NCI-H1930 (cell line): ENCODE measurements at regions not wholly inside any gene's neighbourhood (a gene's known extent, or its start where the extent isn't known, plus 50 kb on each side); places are given as distances from the start of the nearest gene placed in this dataset.
"Not testable (repeated sequence)": the region's sequence is repeated elsewhere in the genome, so short reads cannot be mapped to it uniquely, and the experiment has no call there.

ENCODE experiments used
- DNase-seq, 2 experiments: peaks; one replicate each; lab custom pipeline; 2025; lab: John Stamatoyannopoulos, UW

DNA sequence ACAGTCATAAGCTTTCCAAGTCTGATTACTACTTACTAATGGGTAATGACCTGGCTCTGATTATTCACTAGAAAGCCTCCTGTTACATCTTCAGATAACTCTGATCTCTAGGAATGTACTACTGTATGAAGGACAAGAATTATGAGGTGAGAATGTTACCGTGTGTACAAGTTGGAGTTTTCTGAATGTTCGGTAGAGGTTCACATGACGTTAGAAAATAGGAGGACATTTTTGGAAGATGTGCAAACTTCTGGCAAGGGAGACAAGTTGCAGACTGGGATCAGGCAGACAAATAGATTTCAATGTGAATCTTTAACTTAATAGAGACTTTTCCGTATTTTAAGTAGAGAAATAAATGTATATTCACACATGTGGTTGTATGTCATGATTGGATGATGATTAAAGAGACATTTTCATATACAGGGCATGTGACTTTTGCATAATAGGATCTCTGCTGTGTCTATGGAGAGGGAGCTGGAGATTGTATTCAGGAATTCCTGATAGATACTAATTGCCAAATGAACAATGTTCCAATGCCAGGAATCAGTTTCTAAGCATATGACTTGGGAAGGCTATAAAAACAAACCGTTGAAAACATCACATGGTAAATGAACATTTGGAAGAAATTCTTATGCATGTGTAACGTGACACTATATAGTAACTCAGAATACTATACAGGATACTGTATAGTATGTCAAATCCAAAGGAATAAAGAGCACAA lies 1695.8 kb upstream of the PIK3C3 start:
- no peak for DNase-seq

DNA sequence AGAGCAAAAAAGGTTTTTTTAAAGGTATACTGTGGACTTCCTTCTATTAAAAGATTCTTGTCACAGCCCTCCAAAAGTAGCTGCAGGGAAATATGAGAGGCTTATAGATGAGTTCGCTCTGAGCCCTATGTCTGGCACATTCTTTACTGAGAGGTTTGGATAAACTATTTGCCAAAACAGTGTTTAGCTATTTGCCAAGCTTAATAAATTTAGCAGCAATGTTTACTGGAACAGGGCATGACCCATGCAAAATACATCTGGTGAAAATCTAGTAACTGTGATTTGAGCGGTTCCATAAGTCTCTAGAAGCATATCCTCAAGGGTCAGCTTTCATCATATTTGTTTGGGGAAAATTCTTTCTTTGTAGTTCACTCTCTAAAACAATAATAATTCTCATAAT lies 1696.7 kb upstream of the PIK3C3 start:
- DNase-seq: no peak

DNA sequence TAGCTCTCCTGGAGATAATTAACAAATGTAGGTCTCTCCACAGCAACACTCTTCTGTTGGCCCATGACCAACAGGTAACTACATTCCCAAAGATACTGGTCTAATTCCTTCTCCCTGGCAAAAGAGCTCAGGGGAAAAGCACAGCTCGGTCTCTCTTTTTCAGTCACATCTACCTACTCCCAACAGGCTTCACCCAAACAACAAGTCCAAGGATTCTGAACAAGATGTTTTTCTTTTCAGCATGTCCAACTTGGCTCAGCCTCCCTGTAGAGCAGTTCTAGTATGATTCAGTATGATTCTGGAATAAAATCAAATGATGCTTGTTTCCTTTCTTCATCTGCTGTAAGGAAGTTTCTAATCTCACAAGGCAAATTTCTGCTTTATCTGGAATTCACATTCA lies 1704.8 kb upstream of the PIK3C3 start:
- no peak for DNase-seq

DNA sequence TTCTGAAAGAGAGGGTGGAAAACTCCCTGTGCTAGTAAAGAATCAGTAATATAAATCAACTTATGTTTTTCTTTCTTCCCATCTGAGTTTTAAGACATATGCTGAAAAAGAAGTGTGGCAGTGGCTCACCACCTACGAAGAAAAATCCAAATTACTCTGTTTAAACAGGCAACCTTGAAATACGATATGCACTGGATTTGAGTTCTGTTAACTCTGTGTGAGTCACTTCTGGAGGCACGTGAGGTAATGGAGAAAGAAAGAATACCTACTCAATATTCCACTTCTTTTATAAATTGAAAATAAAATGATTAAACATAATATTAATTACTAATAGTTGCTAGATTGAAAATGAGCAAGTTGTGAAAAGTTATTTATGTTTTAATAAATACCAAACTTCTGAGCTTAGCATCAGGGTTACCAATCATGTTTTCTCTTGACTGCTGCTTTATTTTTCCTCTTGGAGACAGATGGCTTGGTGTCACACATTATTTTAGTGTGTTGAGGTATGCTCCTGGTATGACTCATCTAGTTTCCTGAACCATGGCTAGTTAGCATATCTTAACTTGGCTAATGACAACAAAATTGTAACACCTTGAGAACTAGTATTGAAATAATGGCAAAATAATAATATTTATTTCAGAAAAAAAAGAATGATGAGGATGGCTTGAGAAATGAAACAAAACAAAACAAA lies 1705.5 kb upstream of the PIK3C3 start:
- no peak for DNase-seq

DNA sequence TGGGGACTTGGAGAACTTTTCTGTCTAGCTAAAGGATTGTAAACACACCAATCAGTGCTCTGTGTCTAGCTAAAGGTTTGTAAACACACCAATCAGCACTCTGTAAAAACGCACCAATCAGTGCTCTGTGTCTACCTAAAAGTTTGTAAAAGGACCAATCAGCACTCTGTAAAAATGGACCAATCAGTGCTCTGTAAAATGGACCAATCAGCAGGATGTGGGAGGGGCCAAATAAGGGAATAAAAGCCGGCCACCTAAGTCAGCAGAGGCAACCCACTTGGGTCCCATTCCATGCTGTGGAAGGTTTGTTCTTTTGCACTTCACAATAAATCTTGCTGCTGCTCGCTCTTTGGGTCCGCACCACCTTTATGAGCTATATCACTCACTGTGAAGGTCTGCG lies 1709.4 kb upstream of the PIK3C3 start:
- DNase-seq: not testable (repeated sequence)

DNA sequence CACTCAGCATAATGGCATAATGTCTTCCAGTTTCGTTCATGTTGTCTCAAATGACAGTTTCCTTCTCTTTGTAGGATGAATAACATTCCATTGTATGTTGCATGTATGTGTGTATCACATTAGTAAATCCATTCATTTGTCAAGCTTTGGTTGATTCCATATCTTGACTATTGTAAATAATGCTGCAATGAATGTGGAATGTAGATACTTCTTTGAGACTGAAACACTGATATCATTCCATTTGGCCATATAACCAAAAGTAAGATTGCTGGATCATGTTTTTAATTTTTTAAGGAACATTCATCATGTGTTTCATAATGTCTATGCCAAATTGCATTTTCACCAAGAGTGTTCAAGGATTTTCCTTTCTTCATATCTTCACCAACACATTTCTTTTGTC lies 1711.4 kb upstream of the PIK3C3 start:
- no peak for DNase-seq

DNA sequence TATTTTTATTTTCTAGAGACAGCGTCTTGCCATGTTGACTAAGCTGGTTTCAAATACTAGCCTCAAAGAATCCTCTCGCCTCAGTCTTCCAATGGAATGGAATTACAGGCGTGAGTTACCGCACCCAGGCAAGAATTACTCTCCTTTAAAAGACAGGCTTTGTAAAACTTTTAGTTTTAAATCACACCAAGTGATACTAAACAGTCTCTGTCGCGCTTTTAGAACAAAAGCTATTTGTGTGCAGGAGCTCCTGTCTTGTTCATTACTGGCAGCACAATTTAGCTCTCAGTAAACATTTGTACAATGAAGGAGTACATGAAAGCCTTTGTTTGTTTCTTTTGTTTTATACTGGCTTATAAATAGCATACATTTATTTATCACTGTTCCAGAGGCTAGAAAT lies 1719.2 kb upstream of the PIK3C3 start:
- no peak for DNase-seq

DNA sequence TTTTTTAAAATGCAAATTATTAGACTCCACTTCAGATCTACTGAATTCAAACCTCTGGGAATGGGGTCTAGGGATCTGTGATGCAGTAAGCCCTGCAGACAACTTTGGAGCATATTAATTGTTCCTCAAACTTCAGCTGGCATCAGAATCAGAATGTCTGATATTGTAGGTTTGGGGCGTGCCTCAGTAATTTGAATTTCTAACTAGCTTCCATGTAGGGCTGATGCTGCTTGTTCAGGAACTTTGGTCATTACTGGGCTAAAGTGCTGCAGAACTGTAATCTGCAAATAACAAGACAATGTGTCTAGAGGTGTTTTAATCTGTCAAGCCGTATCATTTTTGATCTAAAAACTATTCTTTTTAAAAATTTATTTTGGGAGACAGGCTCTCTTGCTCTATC lies 1719.7 kb upstream of the PIK3C3 start:
- no peak for DNase-seq

DNA sequence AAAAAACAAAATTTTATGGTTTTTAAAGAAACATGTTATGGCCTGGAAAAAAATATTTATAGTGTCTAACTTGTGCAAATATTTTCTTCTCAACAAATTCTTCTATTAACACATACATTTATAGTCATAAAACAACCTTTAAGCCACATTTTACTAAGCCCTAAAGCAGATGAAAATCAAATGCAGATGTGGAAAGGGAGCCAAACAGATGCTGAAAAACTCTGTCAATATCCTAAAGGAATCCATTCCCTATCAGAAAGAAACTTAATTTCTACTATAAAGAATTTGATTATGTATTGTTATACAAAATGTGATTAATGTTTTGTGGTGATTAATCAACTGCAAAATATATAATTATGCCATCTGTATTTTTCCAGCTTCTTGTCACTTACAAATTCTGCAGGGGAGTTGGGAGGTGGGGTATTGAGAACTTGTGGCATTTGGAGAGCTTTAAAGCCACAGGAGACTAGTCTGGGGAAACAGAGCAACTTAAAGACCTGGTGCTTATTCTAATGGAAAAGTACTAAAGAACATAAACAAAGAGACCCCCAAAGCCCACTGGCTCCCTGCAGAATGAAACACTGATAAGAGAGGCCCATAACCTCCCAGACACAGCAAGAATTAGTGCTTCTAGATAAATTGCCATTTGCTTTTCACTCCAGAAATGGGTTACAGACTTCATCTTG lies 1721.0 kb upstream of the PIK3C3 start:
- no peak for DNase-seq

DNA sequence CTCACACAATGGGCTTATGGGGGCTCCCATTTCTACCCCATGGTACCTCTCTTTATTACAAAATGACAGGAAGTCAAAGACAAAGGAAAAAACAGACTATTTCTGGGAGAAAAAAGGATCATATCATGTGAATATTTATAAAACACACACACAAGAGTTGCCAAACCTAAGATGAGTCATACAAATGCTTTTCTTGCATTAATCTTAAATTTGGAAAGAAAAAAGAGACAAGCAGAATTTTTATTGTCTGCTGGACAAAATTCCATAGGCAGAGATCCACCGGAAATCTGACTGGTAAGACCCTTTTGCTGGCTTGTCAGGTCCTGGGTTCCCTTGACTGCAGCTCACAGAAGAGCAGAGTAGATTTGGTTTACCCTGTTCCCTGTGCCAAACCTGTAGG lies 1732.3 kb upstream of the PIK3C3 start:
- DNase-seq: no peak

DNA sequence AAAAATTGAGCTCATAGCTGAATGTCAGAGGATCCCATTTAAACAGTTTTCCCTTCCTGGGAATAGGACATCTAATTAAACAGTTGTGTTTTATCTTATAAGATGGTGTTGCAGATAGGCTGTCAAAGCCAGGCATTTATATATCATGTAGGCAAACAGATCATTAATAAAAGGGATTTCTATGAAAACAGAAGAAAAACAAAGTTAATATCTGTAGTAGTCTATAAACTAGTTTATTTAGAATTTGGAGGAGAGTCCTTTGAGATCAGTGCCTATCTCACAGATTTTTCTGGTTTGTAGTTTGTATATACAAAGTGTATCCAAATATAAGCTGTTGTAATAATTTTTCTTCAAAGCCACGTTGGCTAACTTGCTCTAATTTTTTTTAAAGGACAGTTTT lies 1738.2 kb upstream of the PIK3C3 start:
- no peak for DNase-seq

DNA sequence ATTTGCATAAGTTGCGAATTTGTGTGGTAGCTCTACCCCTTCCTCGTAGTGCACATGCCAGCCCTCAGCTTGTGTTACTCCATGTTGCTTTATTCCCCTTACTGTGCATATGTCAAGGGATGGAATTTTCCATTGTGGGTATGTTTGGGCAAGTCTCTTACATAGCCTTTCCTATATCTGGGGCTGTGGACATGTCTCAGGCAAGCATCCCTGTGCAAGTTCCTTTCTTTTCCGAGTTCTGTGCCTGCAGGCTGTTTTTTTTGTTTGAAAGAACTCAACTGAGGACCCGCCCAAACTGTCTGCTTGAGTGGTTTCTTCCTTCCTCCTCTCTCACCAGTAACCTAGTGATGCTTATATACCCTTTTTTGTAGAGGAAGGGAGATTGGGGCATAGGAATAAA lies 1739.1 kb upstream of the PIK3C3 start:
- DNase-seq: no peak

DNA sequence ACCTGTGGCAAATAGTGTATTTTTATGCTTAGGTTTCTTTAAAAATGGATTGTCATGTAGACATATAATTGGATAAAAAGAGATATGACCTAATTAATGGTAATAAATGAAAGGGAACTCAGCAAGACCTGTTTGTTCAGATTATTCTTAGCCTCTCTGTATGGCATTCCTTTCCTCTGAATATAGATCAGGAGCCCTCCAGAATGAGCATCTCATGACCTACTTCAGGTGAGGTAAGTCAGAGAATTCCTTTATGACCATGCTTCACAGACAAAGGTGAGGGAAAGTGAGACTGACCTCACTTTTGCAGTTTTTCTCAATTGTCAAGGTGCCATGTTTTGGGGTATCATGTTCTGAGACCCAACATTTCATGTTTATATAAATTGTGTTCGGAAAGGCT lies 1744.3 kb upstream of the PIK3C3 start:
- no peak for DNase-seq

DNA sequence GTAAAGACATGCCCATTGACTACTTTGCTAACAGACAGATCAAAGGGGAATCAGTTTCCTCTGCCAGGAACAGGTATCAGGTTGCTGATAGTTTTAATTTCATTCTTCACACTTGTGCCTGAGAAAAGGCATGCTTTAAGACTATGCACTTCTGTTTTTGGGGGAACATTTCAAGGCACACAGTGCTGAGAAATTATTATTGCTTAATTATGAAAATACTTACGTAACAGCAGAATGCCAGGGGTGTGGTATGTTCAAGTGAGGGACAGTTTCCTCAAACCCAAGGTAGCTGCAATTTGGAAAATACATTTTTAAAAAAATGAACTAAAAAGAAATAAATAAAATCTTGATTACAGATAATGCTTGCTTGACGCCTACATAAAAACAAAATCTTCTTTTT lies 1746.1 kb upstream of the PIK3C3 start:
- no peak for DNase-seq

DNA sequence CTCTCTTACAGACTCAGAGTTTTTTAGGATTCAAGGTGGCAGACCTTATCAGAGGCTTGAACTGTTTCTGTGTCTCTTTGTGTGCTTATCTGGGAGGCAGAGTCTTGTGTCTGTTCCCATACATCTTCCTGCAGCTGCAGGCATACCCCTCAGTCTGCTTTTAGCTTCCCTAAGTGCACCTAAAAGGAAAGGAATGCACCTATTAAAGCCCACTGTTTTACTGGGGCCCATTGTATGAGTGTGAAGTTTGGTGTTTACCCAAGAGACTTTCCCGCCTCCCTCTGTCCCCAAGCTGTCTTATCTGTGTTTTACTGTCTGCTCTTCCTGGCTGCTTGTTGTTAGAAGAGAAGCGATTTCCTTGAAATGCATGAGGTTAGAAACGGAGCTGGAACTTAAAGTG lies 1757.3 kb upstream of the PIK3C3 start:
- DNase-seq: no peak

DNA sequence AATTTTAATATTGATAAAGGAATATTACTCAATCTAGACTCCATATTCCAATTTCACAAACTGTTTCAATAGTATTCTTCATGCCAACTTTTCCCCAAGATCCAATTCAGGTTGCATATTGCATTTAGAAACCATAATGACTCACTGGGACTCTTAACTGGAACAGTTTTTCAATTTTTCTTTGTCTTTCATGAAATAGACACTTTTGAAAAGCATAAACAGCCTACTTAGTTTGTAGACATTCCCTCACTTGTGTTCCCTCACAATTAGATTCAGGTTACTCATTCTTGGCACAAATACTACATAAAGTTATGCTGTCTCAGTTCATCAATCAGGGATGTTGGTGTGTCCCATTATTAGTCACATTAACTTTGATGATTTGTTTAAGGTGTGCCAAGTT lies 1768.4 kb upstream of the PIK3C3 start:
- no peak for DNase-seq

DNA sequence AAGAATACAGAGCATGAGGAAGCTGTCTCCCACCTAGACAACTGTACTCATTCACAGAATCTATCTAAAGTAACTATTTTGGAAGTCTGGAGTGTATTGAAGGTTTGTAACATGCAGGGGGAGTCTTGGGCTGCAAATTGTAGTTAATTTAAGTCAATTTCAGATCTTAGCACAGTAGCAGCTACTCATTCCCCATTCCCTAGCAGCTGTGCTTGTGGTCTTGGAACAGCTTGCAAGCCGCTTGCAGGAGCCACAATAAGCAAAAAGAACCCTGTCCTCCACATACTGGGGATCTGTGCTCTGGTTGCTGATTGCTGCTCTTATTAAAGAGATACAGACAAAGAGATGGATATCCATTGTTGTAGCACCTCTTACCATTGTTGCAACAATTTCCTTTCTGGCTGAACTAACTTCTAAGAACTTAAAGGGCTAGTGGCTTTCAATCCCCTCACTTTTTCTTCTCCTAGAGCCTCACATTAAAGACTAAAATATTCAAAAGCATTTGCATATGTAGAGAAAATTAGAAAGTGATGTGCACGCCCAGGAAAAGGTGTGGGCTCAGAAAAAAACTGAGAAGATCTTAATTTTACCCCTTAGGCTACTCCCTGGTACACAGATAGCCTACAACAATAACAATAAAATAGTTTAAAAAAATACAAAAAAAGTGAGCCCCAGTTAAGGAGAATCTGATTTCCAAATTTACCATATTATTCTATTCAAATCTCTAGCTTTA lies 1775.1 kb upstream of the PIK3C3 start:
- no peak for DNase-seq

DNA sequence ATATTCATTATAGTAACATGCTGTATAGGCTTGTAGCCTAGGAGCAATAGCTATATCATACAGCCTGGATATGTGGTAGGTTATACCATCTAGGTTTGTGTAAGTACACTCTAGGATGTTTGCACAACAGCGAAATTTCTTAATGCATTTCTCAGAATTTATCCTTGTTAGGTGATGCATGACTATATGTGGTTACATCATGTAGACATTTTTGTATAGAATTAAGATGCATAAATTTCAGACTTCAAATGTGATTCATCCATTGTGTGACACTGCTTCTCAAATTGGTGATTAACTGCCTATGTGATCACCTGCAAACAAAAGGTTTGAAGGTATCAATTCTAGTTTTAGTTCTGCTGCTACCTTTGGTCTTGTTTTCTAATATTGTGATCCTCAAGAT lies 1787.0 kb upstream of the PIK3C3 start:
- DNase-seq: no peak

DNA sequence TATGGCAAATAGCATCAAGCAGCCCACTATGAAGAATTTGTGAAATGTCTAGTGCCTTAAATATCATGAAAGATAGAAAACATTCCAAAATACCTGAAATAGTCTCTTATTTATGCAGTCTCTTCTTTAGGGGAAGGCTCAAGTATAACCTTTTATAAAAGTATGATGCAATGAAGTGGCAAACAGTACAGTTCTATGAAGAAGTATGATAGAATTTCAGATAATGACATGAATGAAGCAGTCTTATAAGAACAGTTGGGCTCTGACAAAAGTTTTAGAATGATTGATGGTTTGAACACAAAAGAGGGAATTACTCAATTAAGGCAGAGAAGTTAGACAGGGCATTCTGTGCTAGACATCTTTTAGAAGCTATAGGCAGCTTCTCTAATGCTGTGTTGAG lies 1791.8 kb upstream of the PIK3C3 start:
- no peak for DNase-seq

DNA sequence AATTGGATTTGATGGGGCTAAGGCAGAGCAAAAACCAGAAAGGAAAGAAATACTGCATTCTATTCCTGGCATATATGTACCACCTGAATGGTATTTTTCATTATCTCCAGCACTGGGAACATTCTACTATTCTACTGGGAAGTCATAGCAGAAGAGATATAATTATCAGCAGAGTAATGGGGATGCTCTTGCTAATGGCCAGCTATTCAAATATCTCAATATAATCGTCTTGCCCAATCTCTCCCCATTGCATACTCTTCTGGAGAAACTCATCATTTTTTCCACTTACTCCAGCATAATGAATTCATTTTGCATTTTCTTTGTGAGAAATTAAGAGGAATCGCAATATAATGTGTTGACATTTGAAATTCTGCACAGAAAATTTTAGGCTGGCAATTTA lies 1794.7 kb upstream of the PIK3C3 start:
- no peak for DNase-seq

DNA sequence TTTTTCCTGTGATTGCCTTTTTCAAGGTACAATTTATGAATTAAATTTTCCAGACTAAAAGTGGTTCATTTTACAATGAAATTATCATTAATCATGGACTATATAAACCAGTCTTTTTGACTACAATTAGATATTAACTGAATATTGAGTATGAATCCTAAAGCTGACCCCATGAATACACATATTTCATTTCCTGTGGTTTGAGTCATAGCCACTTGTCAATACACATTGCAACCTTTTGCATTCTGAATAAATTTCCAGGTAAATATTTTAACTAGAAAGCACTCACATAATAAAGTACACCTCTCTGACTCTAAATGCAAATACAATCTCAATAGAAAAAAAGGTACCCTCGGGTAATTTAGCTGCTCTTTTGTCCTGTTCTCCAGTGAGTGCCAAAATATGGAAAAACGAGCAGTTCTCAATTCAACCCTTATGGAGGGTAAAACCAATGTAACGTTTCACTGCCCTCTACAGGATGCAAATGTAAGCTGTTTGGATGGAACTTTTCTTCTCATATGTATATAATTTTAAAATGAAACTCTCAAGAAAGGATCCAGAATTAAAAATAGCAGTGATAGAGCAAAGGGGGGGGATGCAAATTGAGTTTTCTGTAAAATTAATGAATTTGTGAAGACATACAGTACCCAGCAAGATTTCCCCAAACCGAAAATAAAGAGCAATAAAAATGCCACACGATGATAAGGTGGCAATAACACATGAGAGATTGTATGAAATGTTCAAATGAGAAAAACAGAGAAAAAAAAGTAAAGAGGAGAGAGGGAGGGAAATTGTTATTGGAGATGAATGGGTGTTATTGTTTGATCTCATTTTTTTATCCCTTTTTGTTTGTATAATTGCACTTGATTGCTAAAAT lies 1795.7 kb upstream of the PIK3C3 start:
- peak; percentile 21 to 32 for DNase-seq

DNA sequence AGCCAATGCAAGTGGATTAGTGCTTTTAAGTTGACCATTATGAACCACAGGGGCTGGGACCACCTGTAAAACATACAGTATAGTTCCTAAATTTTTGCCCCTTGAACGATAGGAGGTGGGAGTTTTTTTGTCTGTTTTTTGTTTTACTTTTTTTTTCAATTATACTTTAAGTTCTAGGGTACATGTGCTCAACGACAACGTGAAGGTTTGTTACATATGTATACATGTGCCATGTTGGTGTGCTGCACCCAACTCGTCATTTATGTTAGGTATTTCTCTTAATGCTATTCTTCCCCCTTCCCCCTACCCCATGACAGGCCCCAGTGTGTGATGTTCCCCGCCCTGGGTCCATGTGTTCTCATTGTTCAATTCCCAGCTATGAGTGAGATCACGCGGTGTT lies 1797.9 kb upstream of the PIK3C3 start:
- DNase-seq: no peak
